HEK293 (cell line): ENCODE measurements at regions not wholly inside any gene's neighbourhood (a gene's known extent, or its start where the extent isn't known, plus 50 kb on each side); places are given as distances from the start of the nearest gene placed in this dataset.

Source experiments
- BCL11A ChIP-seq: fragments of 450-650 bp; formaldehyde crosslinking; IDR thresholded peaks from 2 replicates; pipeline ENCODE4 v1.5.1; 2016; ENCODE audit warnings: low read depth, missing biosample characterization, missing genetic modification characterization
- HOXD13 ChIP-seq: sonication (generic); formaldehyde crosslinking; IDR thresholded peaks from 2 replicates; pipeline ENCODE4 v1.8.0; 2022; ENCODE audit warnings: missing genetic modification reagents, borderline replicate concordance
- PBX3 ChIP-seq: sonication (generic); formaldehyde crosslinking; IDR thresholded peaks from 2 replicates; pipeline ENCODE4 v1.8.1; 2022; ENCODE audit warnings: mild to moderate bottlenecking, moderate library complexity, missing genetic modification reagents
- REST ChIP-seq: fragments of 450-650 bp; formaldehyde crosslinking; IDR thresholded peaks from 2 replicates; pipeline ENCODE4 v1.5.1; 2016; ENCODE audit warnings: missing biosample characterization, missing genetic modification characterization
- SP3 ChIP-seq: fragments of 450-650 bp; formaldehyde crosslinking; IDR thresholded peaks from 2 replicates; pipeline ENCODE4 v1.5.1; 2016; ENCODE audit warnings: missing biosample characterization, missing genetic modification characterization
- ZBTB1 ChIP-seq: fragments of 450-650 bp; formaldehyde crosslinking; IDR thresholded peaks from 2 replicates; pipeline ENCODE4 v1.5.1; 2016; ENCODE audit warnings: missing biosample characterization, missing genetic modification characterization
- ZNF10 ChIP-seq: fragments of 450-650 bp; formaldehyde crosslinking; IDR thresholded peaks from 2 replicates; pipeline ENCODE4 v1.5.1; 2017; ENCODE audit warnings: missing biosample characterization, missing genetic modification characterization
- ZNF433 ChIP-seq: fragments of 450-650 bp; formaldehyde crosslinking; IDR thresholded peaks from 2 replicates; pipeline ENCODE4 v1.5.1; 2016; ENCODE audit warnings: missing biosample characterization, missing genetic modification characterization, low read depth
- ZNF488 ChIP-seq: fragments of 450-650 bp; formaldehyde crosslinking; IDR thresholded peaks from 2 replicates; pipeline ENCODE4 v1.5.1; 2016; ENCODE audit warnings: missing biosample characterization, missing genetic modification characterization
- TF ChIP-seq, protein P1 (sequence below): fragments of 450-650 bp; formaldehyde crosslinking; IDR thresholded peaks from 2 replicates; pipeline ENCODE4 v1.5.1; 2016; ENCODE audit warnings: missing biosample characterization, missing genetic modification characterization

- TF ChIP-seq, protein P1, sequence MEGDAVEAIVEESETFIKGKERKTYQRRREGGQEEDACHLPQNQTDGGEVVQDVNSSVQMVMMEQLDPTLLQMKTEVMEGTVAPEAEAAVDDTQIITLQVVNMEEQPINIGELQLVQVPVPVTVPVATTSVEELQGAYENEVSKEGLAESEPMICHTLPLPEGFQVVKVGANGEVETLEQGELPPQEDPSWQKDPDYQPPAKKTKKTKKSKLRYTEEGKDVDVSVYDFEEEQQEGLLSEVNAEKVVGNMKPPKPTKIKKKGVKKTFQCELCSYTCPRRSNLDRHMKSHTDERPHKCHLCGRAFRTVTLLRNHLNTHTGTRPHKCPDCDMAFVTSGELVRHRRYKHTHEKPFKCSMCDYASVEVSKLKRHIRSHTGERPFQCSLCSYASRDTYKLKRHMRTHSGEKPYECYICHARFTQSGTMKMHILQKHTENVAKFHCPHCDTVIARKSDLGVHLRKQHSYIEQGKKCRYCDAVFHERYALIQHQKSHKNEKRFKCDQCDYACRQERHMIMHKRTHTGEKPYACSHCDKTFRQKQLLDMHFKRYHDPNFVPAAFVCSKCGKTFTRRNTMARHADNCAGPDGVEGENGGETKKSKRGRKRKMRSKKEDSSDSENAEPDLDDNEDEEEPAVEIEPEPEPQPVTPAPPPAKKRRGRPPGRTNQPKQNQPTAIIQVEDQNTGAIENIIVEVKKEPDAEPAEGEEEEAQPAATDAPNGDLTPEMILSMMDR (tag by site-specific recombination): no peak
- TF ChIP-seq ZNF10 (tag by site-specific recombination) (no peak), PBX3 (CRISPR knock-in tag) (no peak), BCL11A (tag by site-specific recombination) (no peak), ZNF488 (no peak), REST (no peak), HOXD13 (CRISPR knock-in tag) (no peak), SP3 (tag by site-specific recombination) (no peak), ZBTB1 (tag by site-specific recombination) (no peak), ZNF433 (tag by site-specific recombination) (no peak)
These were observed 116.4 kb upstream of the TCERG1L start for GRCh38 chr10:131427901-131428300.
